Stimulated activated CD4-positive, alpha-beta T cell treated with anti-CD3 and anti-CD28 coated beads, Interleukin-12 subunit alpha, Interleukin-12 subunit beta, amount 100 ng/mL, for 4 hours (primary cell): ENCODE measurements at regions not wholly inside any gene's neighbourhood (a gene's known extent, or its start where the extent isn't known, plus 50 kb on each side); places are given as distances from the start of the nearest gene placed in this dataset.
"Not testable (repeated sequence)": the region's sequence is repeated elsewhere in the genome, so short reads cannot be mapped to it uniquely, and the experiment has no call there.

ENCODE experiments used
- DNase-seq: peaks from one replicate; pipeline ENCODE4 v3.0.0-alpha.2; 2020

DNA sequence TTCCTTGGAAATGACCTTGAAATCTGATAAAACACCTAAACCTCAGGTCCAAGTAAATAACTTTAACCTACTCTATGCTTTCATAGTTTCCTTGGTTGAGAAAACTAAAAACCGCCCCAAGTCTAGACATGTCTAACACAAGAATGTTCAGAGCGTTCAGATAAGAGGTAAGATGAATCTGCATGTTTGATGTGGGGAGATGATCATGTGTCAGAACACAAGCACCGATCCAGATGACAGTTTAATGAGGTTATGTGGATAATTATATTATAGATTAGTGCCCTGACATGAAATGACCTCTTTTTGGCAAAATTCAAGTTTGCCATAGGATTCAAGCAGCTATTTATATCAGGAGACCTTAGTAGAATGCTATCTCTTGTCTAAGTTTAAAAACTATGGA, 729.8 kb upstream of the SOX11 start:
- no peak for DNase-seq

DNA sequence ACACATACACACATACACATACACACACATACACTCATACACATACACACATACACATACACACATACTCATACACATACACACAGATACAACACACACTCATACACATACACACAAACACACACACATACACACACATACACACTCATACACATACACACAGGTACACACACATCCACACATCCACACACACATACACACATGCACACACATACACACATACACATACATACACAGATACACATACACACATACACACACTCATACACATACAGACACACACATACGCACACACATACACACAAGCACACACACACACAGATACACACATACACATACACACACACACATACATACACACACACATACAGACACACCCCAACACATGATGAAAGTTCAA, 729.1 kb upstream of the SOX11 start:
- DNase-seq: no peak

DNA sequence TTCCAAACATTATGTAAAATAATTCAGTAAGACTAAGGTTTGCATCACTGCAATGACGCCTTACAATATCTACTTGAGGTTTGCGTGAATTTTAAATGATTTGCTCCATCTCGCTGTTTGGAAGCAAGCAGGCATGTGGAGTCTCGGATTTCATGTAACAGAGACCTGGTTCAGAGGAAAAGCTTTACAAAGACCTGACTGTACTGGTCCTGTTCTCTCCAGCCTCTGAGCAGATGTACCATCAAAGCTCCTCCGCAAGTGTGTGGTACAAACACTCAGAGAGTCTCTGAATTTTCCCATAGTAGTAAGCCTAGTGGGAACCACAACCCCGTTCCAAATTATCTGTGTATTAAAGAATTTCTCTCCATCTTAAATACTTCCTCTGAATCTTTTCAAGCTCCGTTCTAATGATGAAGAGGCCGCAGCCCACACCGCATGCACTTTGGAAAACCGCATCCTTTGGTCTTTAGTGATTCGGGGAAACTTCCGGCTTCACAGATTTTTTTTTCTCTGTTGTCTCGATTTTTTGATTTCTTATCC, 728.1 kb upstream of the SOX11 start:
- no peak for DNase-seq

DNA sequence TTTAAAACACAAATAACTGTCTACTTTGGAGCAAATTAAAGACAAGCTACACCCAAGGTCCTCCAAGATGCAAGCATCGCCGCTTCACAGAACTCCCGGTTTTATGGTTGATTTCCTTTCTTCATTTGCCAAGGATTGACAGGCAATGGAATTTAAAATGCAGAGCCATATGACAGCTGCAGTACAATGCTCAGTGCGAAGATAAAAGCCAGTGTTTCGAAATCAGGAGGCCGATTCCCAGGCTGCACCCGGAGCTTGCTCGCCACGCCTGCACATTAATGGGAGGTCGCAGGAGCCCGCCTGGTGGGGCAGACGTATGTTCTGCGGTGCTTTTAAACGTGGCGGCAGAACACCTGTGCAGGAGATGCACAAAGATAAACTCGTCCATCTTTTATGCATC, 727.6 kb upstream of the SOX11 start:
- no peak for DNase-seq

DNA sequence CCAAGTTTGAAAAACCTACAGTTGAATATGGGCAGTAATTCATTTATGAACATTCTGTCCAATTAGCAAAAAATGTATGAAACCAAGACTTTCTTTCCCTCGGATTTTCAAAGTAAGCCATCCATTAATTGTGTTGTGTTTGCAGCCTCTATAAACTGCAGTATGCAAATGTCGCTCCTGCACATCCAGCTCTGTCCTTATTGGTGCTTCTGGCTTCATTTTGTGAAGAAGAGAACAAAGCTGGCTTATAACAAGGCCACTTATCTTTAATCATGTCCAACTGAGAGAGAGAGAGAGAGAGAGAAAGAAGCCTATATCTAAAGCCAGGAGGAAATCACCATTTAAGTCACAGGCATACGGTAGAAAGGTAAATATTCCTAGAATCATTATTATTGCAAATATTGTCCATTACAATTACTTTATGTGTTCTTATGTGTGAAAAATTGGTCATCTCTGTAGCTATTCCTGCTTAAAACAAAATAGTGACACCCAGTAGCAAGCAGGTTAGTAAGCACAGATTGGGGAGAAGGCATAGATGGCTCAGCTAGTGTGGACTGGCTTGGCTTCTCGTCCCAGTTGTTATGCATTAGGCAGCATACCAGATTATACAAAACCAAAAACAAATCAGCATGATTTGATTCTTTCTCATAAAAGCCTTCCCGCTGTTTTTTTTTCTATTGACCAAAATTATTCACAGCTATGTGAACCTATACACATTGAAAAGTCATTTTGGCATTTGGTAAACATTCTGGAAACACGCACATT, 726.4 kb upstream of the SOX11 start:
- no peak for DNase-seq

DNA sequence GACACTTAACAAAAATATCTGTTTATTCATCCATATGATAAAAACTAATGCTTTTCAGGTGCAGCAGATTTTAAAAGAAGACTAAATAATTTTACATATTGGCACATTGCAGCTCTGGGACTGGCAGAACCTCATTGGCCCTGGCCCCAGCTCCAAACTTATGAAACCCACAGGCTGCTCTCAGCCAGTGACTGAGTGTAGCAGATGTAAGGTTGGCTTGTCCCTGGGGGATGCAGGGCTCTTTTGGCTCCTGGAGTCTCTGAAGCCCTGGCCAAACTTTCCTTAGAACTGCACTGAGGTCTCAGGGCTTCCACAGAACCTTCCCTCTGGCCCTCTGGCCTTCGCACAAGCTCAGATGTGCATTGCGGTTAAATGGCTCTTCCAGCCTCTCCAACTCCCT, 725.0 kb upstream of the SOX11 start:
- no peak for DNase-seq

DNA sequence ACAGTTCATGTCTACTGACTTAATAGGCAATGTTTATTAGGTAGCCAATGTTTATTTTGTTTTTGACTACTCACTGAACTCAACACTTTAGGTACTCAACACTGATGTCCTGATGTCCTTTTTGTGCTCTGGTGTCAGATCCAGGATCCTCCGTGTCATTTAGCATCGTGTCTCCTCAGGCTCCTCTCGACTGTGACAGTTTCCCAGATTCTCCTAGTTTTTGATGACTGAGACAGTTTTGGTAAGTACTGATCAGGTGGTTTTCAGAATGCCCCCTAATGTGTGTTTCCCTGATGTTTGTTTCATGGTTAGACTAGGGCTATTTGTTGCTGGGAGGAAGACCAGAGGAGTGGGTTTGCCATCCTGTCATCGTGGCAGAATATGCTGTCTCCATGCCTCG, 719.7 kb upstream of the SOX11 start:
- DNase-seq: no peak

DNA sequence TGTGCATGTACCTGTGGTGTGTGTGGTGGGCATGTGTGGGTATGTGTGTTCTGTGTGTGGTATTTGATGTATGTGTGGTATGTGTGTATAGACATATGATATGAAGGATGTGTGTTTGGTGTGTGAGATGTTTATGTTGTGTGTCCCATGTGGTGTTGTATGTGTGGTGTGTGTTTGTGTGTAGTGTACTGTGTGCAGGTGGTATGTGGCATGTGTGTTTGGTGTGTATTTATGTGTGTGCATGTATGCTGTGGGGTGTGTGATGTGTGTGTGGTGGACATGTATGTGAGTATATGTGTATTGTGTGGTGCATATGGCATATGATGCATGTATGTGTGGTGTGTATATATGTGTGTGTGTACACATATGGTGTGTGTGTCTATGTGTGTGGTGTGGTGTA, 718.8 kb upstream of the SOX11 start:
- no peak for DNase-seq

DNA sequence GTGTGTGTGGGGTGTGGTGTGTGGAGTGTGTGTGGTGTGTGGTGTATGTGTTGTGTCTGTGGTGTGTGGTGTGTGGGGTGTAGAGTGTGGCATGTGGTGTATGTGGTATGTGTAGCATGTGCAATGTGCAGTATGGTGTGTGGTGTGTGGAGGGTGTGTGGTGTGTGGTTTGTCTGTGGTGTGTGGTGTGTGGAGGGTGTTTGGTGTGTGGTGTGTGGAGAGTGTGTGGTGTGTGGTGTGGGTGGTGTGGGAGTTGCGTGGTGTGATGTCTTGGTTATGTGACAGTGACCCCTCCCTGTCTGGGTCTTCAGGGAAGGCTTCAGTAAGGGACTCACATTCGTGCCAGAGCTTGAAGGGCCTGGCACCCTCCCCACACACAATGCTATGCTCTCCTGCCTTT, 718.2 kb upstream of the SOX11 start:
- DNase-seq: no peak

DNA sequence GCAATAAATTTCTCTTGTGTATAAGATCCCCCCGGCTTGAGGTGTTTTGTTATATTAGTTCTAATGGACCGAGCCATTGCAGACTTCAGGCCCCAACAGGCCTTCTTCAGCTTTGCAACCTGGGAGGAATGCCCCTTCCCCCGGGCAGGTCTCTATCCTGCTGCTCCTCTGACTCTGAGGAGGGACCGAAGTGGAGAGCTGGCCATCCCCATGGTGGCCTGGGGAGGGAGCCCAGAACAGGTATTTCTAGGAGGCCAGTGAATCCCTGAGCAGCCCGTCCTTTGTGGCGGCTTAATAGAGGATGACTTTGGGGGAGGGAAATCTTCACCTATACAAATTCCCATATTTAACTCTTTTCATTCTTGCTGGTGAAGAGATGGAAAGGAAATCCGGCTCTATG, 715.8 kb upstream of the SOX11 start:
- no peak for DNase-seq

DNA sequence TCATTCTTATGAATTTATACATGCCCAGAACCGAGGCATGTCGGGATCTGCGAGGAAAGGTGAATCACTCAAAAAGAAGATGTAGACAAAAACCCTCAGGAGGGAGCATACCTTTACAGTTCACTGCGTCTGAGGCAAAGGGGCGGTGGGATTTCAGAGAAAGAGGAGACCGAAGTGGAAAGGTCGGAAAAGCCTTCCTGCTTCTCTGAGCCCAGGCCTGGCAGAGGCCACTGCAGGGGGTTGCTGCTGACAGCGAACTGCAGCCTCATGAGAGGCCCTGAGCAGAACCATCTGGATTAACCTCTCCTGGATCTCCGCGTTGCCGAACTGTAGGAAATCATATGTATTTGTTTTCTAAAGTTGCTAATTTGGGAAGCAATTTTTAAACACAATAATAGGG, 713.1 kb upstream of the SOX11 start:
- no peak for DNase-seq

DNA sequence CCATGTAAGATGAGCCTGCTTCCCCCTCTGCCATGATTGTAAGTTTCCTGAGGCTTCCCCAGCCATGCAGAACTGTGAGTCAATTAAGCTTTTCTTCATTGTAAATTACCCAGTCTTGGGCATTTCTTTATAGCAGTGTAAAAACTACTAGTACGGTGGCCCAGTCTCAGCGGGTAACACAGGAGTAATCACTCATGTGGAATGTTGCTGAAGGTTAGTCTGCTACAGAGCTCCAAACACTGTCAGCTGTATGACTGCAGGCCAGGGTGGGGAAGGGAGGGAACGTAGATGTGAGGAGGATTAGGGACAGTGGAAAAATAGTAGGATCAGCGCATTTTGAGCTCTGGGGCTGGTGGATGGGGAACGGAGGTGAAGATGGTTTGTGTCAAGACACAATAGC, 711.2 kb upstream of the SOX11 start:
- no peak for DNase-seq

DNA sequence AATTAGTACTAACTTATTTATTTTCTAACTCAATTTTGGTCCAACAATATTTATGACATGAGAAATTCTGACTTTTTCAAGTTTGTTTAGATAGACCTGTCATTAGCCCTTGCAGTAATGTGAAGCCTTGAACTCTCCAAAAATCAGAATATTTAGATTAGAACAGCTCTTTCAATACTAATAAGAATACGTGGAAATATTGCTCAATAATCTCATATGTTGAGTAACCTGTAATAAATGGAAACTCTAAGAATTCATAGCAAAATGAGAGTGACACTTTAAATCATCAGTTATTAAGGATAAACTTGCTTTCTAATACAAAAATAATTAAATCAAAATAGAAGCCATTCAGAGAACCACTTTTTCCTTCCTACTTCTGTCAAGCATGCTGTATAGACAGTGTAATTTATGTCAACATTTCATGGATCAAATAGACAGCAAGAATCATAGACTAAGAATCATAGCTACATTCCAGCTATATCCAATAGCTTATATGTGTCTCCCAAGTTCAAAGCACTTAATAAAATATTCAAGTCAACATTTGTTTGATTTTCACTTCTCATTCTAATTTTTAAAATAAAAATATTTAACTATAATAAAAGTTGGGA, 710.3 kb upstream of the SOX11 start:
- DNase-seq: no peak

DNA sequence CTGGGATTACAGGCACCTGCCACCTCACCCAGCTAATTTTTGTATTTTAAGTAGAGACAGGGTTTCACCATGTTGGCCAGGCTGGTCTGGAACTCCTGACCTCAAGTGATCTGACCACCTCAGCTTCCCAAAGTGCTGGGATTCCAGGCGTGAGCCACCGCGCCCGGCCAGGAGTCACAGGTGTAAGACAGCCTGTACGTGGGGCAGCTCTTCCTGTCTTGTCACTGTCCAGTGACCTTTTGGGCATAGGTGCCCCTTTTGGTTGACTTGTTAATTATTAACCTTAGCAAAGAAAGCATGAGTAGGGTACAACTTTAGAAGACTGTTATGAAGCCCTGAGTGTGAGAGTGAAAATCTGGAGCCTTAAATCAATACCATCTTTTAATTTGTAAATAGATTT, 703.7 kb upstream of the SOX11 start:
- DNase-seq: not testable (repeated sequence)

DNA sequence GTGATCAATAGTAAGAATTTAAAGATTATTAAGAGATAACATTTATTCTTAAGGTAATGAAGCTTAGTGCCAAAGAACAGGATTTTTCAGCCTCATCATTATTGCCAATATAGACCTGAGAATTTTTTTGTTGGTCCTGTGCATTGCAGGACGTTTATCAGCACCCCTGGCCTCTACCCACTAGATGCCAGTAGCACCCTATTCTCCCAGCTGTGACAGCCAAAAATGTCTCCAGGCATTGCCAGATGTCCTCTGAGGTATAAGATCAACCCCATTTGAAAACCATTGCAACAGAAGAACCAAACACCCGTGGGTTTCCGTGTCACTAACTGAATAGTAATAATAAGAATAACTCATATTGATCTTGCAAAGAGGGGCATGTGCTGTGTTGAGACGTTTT, 700.0 kb upstream of the SOX11 start:
- no peak for DNase-seq

DNA sequence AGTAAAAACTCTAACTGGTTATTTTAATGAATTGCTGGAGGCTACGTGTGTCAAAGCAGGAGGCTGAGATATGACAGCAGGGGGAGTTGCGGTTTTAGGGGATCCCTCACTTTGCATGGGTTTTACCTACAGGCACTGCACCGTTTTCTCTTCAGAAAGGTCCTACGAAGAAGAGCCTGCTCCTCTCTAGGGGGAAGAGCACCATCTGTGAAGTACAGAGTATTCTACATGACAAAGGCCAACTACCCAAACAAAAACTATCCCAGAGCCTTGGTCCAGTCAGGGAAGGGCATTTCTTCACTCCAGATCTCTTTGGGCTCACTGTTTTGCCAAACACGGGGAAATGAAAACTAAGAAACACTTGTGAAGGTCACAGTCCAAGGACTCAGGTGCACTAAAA, 696.7 kb upstream of the SOX11 start:
- DNase-seq: no peak

DNA sequence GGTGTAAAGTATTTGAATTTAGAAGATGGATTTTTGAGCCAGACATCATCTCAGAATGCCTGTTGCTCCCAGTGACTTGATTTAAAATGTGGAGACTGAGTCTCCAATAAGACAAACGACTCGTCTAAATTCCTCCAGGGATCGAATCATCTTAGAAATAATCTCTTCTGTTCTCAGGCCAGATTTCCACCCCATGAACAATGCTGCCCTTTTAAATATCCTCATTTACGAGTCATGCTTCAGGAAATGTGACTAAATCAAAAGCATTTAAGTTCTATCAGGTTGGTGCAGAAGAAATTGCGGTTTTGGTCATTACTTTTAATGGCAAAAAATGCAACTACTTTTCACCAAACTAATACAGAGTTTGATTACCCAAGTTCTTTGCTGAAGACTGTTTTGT, 684.6 kb upstream of the SOX11 start:
- DNase-seq: no peak

DNA sequence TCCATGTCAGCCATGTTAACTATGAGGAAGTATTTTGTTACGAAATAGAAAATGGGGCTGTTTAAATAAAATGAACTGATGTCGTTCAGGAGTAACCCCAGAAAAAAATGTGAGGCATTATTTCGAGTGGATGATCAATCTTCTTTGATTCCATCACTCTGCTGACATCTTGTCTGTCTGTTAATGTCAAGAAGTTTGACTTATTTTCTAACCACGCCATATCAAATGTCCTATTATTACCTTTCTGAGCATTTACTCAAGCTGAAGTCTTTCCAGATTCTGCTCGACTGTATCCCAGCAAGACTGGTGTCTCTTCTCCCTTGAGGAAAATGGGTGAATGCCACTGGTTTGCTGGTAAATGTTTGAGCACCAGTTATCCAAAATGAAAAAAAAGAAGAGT, 672.9 kb upstream of the SOX11 start:
- DNase-seq: no peak

DNA sequence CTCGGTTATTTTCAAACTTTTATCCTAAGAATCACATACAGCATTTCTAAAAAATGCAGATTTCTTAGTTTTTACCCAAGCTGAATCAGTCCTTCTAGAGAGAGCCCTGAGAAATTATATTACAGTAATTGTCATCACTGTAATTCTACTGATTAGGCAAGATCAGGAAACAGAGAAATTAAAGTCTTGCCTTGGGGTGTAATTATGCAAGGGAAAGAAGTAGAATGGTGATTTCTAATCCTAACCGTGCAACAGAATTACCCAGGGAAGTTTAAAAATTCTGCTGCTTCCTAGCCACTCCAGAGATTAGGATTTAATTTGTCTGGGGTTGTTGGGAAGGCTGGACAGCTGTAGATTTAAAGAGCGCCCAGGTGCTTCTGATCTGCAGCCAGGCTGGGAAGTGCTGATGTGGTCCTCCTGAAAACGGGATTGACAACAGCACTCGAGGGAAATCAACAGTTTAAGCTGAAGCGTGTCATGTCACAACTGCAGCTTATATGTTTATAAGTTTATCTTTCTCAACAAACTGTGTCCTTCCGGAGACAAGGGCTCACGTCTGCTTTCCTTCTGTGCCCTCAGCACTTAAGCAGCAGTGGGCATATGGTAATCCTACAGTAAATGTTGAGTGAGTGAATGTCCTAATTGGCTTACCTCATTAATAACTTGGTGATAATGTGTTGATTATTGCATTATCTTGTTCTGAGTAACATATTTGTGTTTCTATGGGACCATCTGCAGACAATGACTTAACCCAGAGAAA, 671.9 kb upstream of the SOX11 start:
- DNase-seq: no peak

DNA sequence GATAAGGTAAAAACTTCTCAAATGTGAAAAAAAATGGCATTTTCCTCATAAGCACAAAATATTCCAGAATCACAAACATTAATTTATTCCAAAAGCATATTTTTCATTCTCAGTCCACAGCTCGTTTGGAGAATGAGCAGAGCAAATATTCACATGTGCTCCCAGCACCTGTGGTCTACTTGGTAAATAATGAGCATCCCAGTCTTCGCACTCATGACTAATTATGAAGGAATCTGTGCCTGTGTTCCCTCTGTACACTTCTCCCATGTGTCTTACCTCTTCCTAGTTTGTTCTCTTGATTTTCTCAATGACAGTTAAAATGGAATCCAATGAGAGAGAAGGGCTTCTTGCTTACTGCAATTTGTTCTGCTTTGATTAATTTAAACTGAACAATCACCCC, 671.0 kb upstream of the SOX11 start:
- DNase-seq: no peak

DNA sequence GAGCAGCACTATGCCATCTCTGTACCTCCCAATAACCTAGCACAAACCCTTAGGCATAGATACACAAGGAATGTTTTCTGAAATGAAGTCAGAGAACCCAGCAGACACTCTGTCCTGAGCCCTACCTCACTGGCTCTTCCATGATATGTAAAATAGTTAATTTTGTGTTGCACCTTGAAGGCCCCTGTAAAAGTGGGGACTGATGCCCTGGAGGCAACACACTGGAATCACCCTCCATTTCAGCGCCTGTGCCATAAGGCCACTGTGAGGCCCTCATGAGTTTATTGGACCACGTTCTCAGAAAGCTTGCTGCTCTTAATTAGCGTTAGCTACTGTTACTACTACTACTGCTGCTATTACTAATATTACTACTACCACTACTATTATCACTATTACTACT, 670.1 kb upstream of the SOX11 start:
- no peak for DNase-seq

DNA sequence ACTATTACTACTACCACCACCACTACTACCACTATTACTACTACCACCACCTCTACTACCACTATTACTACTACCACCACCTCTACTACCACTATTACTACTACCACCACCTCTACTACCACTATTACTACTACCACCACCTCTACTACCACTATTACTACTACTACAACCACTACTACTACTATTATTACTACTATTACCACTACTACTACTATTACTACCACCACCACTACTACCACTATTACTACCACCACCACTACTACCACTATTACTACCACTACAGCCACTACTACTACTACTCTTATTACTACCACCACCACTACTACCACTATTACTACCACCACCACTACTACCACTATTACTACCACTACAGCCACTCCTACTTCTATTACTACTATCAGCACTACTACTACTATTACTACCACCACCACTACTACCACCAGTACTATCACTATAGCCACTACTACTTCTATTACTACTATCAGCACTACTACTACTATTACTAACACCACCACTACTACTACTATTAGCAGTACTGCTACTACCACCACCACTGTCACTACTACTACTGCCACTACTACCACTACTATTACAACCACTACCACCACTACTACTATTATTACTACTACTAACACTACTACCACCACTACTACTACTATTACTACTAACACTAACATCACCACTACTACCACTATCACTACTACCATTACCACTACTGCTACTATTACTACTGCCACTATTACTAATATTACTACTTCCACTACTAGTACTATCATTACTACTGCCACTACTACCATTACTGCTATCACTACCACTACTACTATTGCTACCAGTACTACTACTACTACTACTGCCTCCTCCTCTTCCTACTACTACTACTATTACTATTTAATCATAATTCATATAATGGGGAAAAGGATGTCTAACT, 669.2 kb upstream of the SOX11 start:
- DNase-seq: not testable (repeated sequence)
